ENCODE measurements at regions not wholly inside any gene's neighbourhood (a gene's known extent, or its start where the extent isn't known, plus 50 kb on each side); places are given as distances from the start of the nearest gene placed in this dataset.

DNA sequence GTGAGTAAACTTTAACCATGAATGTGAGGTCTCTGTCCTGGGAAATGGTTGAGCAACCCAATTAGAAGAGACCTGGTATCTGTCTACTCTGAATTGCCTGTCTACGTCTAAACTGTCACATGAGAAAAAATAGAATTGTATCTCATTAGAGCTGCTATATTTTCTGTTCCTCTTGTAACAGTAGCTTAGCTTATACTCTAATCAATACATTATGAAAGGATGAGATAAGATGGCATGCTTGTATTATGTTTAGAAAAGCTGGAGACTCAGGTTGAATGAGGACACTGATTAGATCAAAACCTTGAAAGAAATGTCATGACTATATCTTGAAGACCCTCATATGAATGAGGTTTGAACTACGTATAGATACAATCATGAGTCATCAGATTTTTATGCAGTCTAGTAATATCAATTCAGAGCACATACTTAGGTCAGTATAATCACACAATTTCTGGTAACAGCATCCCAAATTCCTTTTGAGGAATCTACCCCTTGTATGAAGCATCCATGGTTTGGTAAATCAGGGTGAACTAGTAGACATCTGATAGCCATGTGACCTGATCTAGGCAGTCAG, 561.5 kb upstream of the CHORDC1 start:
- Histone ChIP-seq H3K9me3 (ENCODE audit: control insufficient read depth in 2 of 2, insufficient read depth in 1 of 2, low read depth in 1 of 2, low read length in 1 of 2) (no peaks in the 10 kb centered on the region), H3K36me3 (ENCODE audit: control insufficient read depth in 2 of 2, insufficient read depth in 2 of 2, low read length in 1 of 2) (no peaks in the 10 kb centered on the region), H3K27ac (ENCODE audit: low read depth in 2 of 2, low read length in 1 of 2) (no peak overlapping the region), H3K4me1 (ENCODE audit: control insufficient read depth in 2 of 2, insufficient read depth in 2 of 2, low read length in 1 of 2) (no peaks in the 10 kb centered on the region), H3K4me3 (ENCODE audit: low read depth in 1 of 2, low read length in 2 of 2) (no peak overlapping the region), H3K27me3 (ENCODE audit: control insufficient read depth in 1 of 2, insufficient read depth in 2 of 2, low read length in 2 of 2) (no peaks in the 10 kb centered on the region)
- 71 to 74% methylated on average over 2 of the region's 2 CpGs for WGBS, 2 donors

DNA sequence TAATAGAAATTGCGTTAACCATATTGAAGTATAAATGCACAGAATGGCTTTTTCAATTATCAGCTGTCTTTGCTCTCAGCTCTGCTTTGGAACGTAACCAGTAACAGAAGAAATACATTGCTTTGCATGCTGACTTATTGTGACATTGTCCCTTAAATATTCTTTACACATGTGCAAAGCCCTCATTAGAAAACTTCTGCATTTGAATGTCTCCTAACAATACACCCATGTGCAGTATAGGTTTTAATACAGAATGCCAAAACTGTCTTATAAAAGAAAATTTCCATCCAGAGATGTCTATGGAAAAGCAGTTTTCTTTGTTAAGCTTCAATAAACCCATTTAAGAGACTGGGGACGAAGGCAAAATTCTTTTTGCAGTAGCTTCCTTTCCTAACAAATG, 560.3 kb upstream of the CHORDC1 start:
- WGBS, 2 donors, result 75 to 77% methylated on average over 3 of the region's 3 CpGs
- H3K4me1 ChIP-seq (ENCODE audit: control insufficient read depth in 2 of 2, insufficient read depth in 2 of 2, low read length in 1 of 2), result no peaks in the 10 kb centered on the region
- no peak overlapping the region for H3K27ac ChIP-seq (ENCODE audit: low read depth in 2 of 2, low read length in 1 of 2)
- no peaks in the 10 kb centered on the region for H3K27me3 ChIP-seq (ENCODE audit: control insufficient read depth in 1 of 2, insufficient read depth in 2 of 2, low read length in 2 of 2)
- H3K4me3 ChIP-seq (ENCODE audit: low read depth in 1 of 2, low read length in 2 of 2), result no peak overlapping the region
- H3K36me3 ChIP-seq (ENCODE audit: control insufficient read depth in 2 of 2, insufficient read depth in 2 of 2, low read length in 1 of 2), result no peaks in the 10 kb centered on the region
- H3K9me3 ChIP-seq (ENCODE audit: control insufficient read depth in 2 of 2, insufficient read depth in 1 of 2, low read depth in 1 of 2, low read length in 1 of 2), result no peaks in the 10 kb centered on the region

DNA sequence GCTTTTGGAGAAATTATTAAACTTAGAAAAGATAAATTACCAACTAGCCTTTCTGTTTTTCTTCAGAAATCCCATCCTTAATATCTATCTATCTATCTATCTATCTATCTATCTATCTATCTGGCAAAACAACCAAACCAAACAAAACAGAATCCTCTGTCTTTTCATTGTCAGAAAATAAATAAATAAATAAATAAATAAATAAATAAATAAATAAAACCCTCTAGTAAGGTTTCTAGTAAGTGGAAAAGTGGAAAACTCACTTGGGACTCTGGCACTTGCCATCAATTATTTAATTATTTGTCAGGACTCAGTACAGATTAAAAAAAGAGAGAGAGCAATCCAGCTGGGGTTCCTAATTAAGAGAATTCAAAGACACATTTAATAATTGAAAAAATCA, 556.2 kb upstream of the CHORDC1 start:
- no peaks in the 10 kb centered on the region for H3K4me1 ChIP-seq (ENCODE audit: control insufficient read depth in 2 of 2, insufficient read depth in 2 of 2, low read length in 1 of 2)
- H3K27me3 ChIP-seq (ENCODE audit: control insufficient read depth in 1 of 2, insufficient read depth in 2 of 2, low read length in 2 of 2), result no peaks in the 10 kb centered on the region
- H3K27ac ChIP-seq (ENCODE audit: low read depth in 2 of 2, low read length in 1 of 2), result no peak overlapping the region
- H3K4me3 ChIP-seq (ENCODE audit: low read depth in 1 of 2, low read length in 2 of 2), result no peak overlapping the region
- H3K36me3 ChIP-seq (ENCODE audit: control insufficient read depth in 2 of 2, insufficient read depth in 2 of 2, low read length in 1 of 2), result no peaks in the 10 kb centered on the region
- H3K9me3 ChIP-seq (ENCODE audit: control insufficient read depth in 2 of 2, insufficient read depth in 1 of 2, low read depth in 1 of 2, low read length in 1 of 2), result peaks cover 7 to 8% of the 10 kb centered on the region in 2 donors

DNA sequence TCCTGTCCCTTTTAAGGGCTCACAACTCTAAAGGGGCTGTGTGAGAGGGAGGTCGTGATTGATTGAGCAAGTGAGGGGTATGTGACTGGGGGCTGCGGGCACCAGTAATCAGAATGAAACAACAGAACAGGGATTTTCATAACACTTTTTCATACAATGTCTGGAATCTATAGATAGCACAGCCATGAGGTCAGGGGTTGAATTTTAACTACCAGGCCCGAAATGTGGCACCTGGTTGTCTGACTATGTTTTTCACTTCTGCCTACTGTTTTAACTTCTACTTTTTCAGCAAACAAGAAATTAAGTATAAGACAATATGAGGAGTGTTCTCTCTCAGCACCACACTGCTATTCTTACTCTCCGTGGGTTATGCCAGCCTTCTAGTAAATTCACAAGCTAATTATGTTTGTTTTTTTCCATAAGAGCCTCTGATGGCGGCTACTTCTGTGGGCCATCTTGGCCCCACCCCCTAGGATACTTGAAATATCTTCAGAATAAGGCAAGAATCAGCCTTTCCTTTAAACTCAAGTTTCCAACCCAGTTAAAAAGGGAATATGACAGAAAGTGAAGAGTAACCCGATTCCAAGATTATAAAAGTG, 552.8 kb upstream of the CHORDC1 start:
- Histone ChIP-seq H3K27ac (ENCODE audit: low read depth in 2 of 2, low read length in 1 of 2) (no peak overlapping the region), H3K36me3 (ENCODE audit: control insufficient read depth in 2 of 2, insufficient read depth in 2 of 2, low read length in 1 of 2) (no peaks in the 10 kb centered on the region), H3K4me3 (ENCODE audit: low read depth in 1 of 2, low read length in 2 of 2) (no peak overlapping the region), H3K27me3 (ENCODE audit: control insufficient read depth in 1 of 2, insufficient read depth in 2 of 2, low read length in 2 of 2) (no peaks in the 10 kb centered on the region), H3K9me3 (ENCODE audit: control insufficient read depth in 2 of 2, insufficient read depth in 1 of 2, low read depth in 1 of 2, low read length in 1 of 2) (peaks cover 7 to 8% of the 10 kb centered on the region in 2 donors), H3K4me1 (ENCODE audit: control insufficient read depth in 2 of 2, insufficient read depth in 2 of 2, low read length in 1 of 2) (no peaks in the 10 kb centered on the region)
- WGBS, 2 donors, result 78 to 81% methylated on average over 6 of the region's 6 CpGs

DNA sequence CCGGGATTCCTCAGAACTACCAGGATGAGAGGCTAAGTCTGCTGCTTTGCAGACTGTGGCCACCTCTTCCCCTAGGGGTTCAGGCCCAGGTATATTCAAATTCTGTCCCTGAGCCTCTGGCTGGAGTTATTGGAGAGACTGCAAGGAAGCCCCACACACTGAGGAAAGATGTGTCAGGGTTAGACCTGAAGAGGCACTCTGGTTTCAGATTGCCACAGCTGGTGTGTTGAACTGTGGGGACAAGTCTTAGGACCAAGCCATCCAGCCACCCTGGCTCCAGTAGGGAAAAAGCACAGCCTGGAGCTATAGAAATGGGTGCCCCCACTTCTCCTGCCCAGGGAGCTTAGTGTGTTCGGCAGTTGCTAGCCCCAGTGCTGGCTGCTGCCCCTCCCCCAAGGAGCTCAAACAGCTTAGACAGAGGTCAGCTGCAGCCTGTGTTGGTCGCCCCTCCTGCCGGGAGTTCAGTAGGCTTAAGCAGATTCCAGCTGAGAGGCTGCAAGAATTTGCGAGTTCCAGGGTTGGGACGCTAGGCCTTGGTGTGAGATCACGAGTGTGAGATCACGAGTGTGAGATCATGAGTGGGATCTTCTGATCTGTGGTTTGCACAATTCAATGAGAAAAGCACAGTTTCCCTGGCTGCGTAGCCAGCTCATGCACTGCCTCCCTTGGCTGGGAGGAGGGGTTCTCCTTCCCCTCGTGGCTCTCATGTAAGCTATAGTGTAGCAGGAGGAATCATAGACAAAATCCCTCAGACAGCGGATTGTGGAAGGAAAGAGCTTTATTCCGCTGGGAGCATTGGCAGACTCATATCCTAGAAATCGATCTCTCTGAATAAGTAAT, 552.1 kb upstream of the CHORDC1 start:
- H3K36me3 ChIP-seq (ENCODE audit: control insufficient read depth in 2 of 2, insufficient read depth in 2 of 2, low read length in 1 of 2), result no peaks in the 10 kb centered on the region
- WGBS, 2 donors, result 75% methylated on average over 13 of the region's 13 CpGs

DNA sequence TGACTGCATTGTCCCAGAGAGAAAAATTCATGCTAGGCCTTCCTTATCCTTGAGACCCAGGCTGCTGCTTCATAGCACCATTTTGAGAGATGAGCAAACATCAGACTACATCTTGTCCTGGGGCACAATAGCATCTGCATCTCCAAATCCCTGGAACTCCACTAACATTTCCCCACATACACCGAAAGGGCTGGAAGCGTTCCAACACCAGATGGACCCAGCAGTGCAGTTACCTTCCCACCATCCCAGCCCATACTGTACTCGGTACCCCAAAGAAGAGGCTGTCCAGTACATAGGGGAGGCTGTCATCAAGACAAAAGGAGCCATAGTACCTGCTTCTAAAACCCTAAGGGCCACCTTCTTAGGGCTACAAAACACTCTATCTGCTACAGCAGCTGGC, 547.2 kb upstream of the CHORDC1 start:
- Histone ChIP-seq H3K4me1 (ENCODE audit: control insufficient read depth in 2 of 2, insufficient read depth in 2 of 2, low read length in 1 of 2) (no peaks in the 10 kb centered on the region), H3K27ac (ENCODE audit: low read depth in 2 of 2, low read length in 1 of 2) (no peak overlapping the region), H3K27me3 (ENCODE audit: control insufficient read depth in 1 of 2, insufficient read depth in 2 of 2, low read length in 2 of 2) (no peaks in the 10 kb centered on the region), H3K9me3 (ENCODE audit: control insufficient read depth in 2 of 2, insufficient read depth in 1 of 2, low read depth in 1 of 2, low read length in 1 of 2) (peaks cover 5 to 8% of the 10 kb centered on the region in 2 donors), H3K4me3 (ENCODE audit: low read depth in 1 of 2, low read length in 2 of 2) (no peak overlapping the region), H3K36me3 (ENCODE audit: control insufficient read depth in 2 of 2, insufficient read depth in 2 of 2, low read length in 1 of 2) (no peaks in the 10 kb centered on the region)
- 80 to 87% methylated on average over 3 of the region's 3 CpGs for WGBS, 2 donors

More for the DNA sequence above, 552.1 kb upstream of the CHORDC1 start:
- H3K27me3 ChIP-seq (ENCODE audit: control insufficient read depth in 1 of 2, insufficient read depth in 2 of 2, low read length in 2 of 2), result no peaks in the 10 kb centered on the region
- H3K4me1 ChIP-seq (ENCODE audit: control insufficient read depth in 2 of 2, insufficient read depth in 2 of 2, low read length in 1 of 2), result no peaks in the 10 kb centered on the region
- H3K9me3 ChIP-seq (ENCODE audit: control insufficient read depth in 2 of 2, insufficient read depth in 1 of 2, low read depth in 1 of 2, low read length in 1 of 2), result peaks cover 8 to 12% of the 10 kb centered on the region in 2 donors
- H3K27ac ChIP-seq (ENCODE audit: low read depth in 2 of 2, low read length in 1 of 2), result no peak overlapping the region
- no peak overlapping the region for H3K4me3 ChIP-seq (ENCODE audit: low read depth in 1 of 2, low read length in 2 of 2)

DNA sequence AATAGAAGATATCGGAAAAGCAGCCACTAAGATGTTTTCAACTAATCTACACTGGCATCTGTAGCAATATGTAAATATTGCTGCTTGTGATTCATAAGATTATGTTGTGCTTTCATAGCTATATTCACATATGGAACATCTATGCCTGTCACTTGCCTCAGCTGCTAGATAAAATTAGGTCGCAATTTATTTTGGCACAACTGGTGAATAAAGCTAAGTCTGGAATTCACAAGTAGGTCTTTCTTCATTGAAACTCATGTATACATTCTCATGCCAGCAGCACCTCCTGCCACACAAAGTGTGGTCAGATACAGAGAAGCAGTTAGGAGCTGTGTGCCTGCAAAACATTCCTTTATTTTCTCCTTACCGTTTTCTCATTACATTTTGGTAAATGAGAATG, 543.3 kb upstream of the CHORDC1 start:
- H3K9me3 ChIP-seq (ENCODE audit: control insufficient read depth in 2 of 2, insufficient read depth in 1 of 2, low read depth in 1 of 2, low read length in 1 of 2), result peaks cover 0 to 5% of the 10 kb centered on the region in 2 donors
- WGBS, 2 donors, result 67 to 75% methylated on average over 3 of the region's 3 CpGs
- H3K4me1 ChIP-seq (ENCODE audit: control insufficient read depth in 2 of 2, insufficient read depth in 2 of 2, low read length in 1 of 2), result no peaks in the 10 kb centered on the region
- no peaks in the 10 kb centered on the region for H3K27me3 ChIP-seq (ENCODE audit: control insufficient read depth in 1 of 2, insufficient read depth in 2 of 2, low read length in 2 of 2)
- H3K4me3 ChIP-seq (ENCODE audit: low read depth in 1 of 2, low read length in 2 of 2), result no peak overlapping the region
- H3K36me3 ChIP-seq (ENCODE audit: control insufficient read depth in 2 of 2, insufficient read depth in 2 of 2, low read length in 1 of 2), result no peaks in the 10 kb centered on the region
- no peak overlapping the region for H3K27ac ChIP-seq (ENCODE audit: low read depth in 2 of 2, low read length in 1 of 2)

DNA sequence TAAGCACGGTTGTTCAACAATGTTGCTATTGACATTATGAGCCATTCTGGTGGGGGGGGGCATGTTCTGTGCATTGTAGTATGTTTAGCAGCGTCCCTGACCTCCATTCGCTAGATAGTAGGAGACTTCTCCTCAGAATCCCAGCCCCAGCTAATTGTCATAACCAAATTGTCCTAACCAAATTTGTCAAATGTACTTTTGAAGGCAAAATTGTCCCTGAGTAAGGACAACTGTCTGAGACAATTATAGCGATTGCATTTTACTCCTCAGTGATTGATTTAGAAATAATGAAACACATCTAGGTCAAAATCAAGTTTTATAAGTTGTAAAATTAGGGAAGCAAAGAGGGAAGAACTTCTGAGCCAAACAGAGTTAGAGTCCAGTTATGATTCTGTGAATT, 541.8 kb upstream of the CHORDC1 start:
- Histone ChIP-seq H3K9me3 (ENCODE audit: control insufficient read depth in 2 of 2, insufficient read depth in 1 of 2, low read depth in 1 of 2, low read length in 1 of 2) (no peaks in the 10 kb centered on the region), H3K27ac (ENCODE audit: low read depth in 2 of 2, low read length in 1 of 2) (no peak overlapping the region), H3K4me3 (ENCODE audit: low read depth in 1 of 2, low read length in 2 of 2) (no peak overlapping the region), H3K27me3 (ENCODE audit: control insufficient read depth in 1 of 2, insufficient read depth in 2 of 2, low read length in 2 of 2) (no peaks in the 10 kb centered on the region), H3K4me1 (ENCODE audit: control insufficient read depth in 2 of 2, insufficient read depth in 2 of 2, low read length in 1 of 2) (no peaks in the 10 kb centered on the region), H3K36me3 (ENCODE audit: control insufficient read depth in 2 of 2, insufficient read depth in 2 of 2, low read length in 1 of 2) (no peaks in the 10 kb centered on the region)
- 72 to 83% methylated on average over 4 of the region's 4 CpGs for WGBS, 2 donors

DNA sequence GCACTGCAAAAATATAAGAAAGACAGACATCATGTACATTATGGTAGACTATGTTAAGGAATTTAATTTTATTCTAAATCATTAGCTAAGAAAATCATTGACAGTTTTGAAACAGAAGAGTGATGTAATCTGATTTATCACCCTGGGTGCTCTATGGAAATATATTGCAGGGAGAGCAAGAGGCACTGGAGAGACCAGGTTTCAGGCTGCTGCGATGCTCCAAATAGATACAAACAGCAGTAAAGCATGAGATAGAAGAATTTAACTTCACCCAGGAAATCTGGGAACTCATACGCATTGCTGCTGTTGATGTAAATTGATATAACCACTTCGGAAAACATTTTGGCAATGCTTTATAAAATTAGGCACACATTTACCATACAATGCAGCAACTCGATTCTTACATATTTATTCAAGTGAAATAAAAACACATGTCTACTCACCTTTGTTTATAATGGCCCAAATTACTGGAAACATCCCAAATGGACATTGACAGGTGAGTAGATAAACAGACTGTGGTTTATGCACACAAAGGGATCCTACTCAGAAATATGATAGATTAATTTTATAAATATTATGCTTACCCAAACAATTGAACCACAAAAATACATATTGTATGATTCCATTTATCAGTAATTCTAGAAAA, 535.1 kb upstream of the CHORDC1 start:
- no peaks in the 10 kb centered on the region for H3K4me1 ChIP-seq (ENCODE audit: control insufficient read depth in 2 of 2, insufficient read depth in 2 of 2, low read length in 1 of 2)
- H3K27me3 ChIP-seq (ENCODE audit: control insufficient read depth in 1 of 2, insufficient read depth in 2 of 2, low read length in 2 of 2), result no peaks in the 10 kb centered on the region
- no peaks in the 10 kb centered on the region for H3K36me3 ChIP-seq (ENCODE audit: control insufficient read depth in 2 of 2, insufficient read depth in 2 of 2, low read length in 1 of 2)
- H3K4me3 ChIP-seq (ENCODE audit: low read depth in 1 of 2, low read length in 2 of 2), result no peak overlapping the region
- no peaks in the 10 kb centered on the region for H3K9me3 ChIP-seq (ENCODE audit: control insufficient read depth in 2 of 2, insufficient read depth in 1 of 2, low read depth in 1 of 2, low read length in 1 of 2)
- WGBS, 2 donors, result 56 to 57% methylated on average over 4 of the region's 4 CpGs
- no peak overlapping the region for H3K27ac ChIP-seq (ENCODE audit: low read depth in 2 of 2, low read length in 1 of 2)

All from esophagus (tissue), 2 donors.